ENCODE measurements at regions not wholly inside any gene's neighbourhood (a gene's known extent, or its start where the extent isn't known, plus 50 kb on each side); places are given as distances from the start of the nearest gene placed in this dataset.

DNA sequence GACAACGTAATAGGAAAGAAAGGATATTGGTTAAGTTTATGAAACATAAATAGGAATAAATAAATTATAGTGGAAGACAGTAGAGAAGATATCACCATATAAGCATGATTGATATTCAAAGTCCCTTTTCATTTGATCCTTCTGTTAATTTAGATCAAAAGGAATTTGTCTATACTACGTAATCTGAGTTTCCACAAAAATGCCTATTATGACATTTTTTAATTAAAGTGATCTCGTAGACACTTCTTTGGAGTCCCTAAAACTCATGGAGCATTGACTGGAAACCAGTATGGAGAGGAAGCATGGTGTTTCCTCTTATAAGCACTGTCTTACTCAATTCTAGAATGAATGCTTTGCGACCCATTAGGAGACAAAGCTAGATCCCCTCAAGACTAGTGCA is 411.4 kb upstream of the SPHKAP start:
- Histone ChIP-seq H3K4me3 (no peak overlapping the region), H3K27ac (no peak overlapping the region), H3K9me3 (replicated peaks in 1 of 3) (no peaks in the 10 kb centered on the region), H3K27me3 (no peaks in the 10 kb centered on the region), H3K36me3 (replicated peaks in 1 of 2) (no peaks in the 10 kb centered on the region), H3K4me1 (replicated peaks in 1 of 2) (no peaks in the 10 kb centered on the region)
- intact Hi-C loops (cut with DNase I), result no loop called here
- TF ChIP-seq POLR2A (IDR thresholded peaks at IDR 0.05), result no peak
- TF ChIP-seq, protein P1, sequence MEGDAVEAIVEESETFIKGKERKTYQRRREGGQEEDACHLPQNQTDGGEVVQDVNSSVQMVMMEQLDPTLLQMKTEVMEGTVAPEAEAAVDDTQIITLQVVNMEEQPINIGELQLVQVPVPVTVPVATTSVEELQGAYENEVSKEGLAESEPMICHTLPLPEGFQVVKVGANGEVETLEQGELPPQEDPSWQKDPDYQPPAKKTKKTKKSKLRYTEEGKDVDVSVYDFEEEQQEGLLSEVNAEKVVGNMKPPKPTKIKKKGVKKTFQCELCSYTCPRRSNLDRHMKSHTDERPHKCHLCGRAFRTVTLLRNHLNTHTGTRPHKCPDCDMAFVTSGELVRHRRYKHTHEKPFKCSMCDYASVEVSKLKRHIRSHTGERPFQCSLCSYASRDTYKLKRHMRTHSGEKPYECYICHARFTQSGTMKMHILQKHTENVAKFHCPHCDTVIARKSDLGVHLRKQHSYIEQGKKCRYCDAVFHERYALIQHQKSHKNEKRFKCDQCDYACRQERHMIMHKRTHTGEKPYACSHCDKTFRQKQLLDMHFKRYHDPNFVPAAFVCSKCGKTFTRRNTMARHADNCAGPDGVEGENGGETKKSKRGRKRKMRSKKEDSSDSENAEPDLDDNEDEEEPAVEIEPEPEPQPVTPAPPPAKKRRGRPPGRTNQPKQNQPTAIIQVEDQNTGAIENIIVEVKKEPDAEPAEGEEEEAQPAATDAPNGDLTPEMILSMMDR (IDR thresholded peaks at IDR 0.05), result no peak
- WGBS, 4 donors, result 55 to 73% (median 67%) methylated on average over 4 of the region's 4 CpGs
- no peak for DNase-seq

DNA sequence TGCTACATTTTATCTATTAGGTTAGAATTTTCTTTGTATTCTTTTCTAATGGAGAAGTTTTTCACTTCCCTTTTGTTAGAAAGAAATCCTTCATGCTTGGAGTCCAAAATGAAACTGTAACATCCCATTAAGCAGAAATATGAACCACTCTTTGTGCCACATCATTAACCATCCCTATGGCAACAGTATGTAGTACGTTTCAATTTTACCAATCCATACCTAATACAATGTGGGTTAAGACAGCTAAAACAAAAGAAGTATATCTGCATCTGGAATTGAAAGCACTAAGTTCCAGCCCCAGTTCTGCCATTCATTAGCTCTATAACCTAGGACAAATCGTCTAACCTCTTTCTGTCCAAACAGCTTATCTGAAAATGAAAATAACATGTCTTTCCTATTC is 409.2 kb upstream of the SPHKAP start:
- TF ChIP-seq, protein P1 (IDR thresholded peaks at IDR 0.05), result no peak
- WGBS, 4 donors, result 73 to 86% (median 81%) methylated on average over 2 of the region's 2 CpGs
- Histone ChIP-seq H3K27ac (no peak overlapping the region), H3K4me1 (replicated peaks in 1 of 2) (no peaks in the 10 kb centered on the region), H3K36me3 (replicated peaks in 1 of 2) (no peaks in the 10 kb centered on the region), H3K27me3 (no peaks in the 10 kb centered on the region), H3K4me3 (no peak overlapping the region), H3K9me3 (replicated peaks in 1 of 3) (no peaks in the 10 kb centered on the region)
- intact Hi-C loops (cut with DNase I), result no loop called here
- DNase-seq, result no peak

DNA sequence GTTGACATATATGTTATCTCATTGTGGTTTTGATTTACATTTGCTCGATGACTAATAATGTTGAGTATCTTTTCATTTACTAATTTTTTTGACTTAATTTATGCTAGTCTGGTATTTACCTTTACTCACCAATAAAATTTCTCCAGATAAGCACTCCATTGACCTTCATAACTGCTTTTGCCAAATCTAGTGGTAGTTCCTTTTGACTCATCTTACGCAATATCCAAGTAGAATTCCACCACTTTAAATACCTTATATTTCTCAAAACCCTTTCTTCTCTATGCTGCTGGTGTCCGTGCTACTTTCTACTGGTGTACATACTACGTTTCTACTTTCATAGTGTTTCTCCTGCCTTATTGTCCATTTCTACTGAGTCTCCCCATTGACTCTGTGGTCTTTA is 407.6 kb upstream of the SPHKAP start:
- TF ChIP-seq POLR2A (IDR thresholded peaks at IDR 0.05), result no peak
- TF ChIP-seq, protein P1 (IDR thresholded peaks at IDR 0.05), result no peak
- Histone ChIP-seq H3K9me3 (replicated peaks in 1 of 3) (no peaks in the 10 kb centered on the region), H3K27ac (no peak overlapping the region), H3K4me1 (replicated peaks in 1 of 2) (no peaks in the 10 kb centered on the region), H3K4me3 (no peak overlapping the region), H3K36me3 (replicated peaks in 1 of 2) (no peaks in the 10 kb centered on the region), H3K27me3 (no peaks in the 10 kb centered on the region)
- intact Hi-C loops (cut with DNase I), result no loop called here
- 67 to 70% (median 69%) methylated on average over 4 of the region's 4 CpGs for WGBS, 4 donors
- no peak for DNase-seq

DNA sequence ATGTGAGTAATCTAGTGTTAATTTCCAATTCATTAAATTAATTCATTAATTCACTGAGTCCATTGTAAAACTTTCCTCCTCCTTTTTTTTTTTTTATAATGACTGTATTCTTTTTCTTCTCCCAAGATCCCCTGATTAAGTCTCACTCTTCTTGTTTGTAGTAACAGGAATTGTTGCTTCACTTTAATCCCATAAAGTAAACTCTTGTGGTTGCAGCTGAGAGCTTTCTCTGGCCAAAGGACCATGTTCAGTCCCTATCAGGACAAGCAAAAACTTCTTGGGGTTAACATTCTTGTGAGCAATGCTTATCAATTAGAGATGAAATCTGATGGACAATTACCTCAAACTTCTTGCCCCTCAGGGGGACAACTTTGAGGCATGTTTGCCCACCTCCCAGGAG is 400.2 kb upstream of the SPHKAP start:
- Histone ChIP-seq H3K27ac (no peak overlapping the region), H3K27me3 (no peaks in the 10 kb centered on the region), H3K4me3 (no peak overlapping the region), H3K9me3 (replicated peaks in 1 of 3) (no peaks in the 10 kb centered on the region), H3K36me3 (replicated peaks in 1 of 2) (no peaks in the 10 kb centered on the region), H3K4me1 (replicated peaks in 1 of 2) (no peaks in the 10 kb centered on the region)
- no peak for DNase-seq
- no peak for TF ChIP-seq POLR2A (IDR thresholded peaks at IDR 0.05)
- TF ChIP-seq, protein P1 (IDR thresholded peaks at IDR 0.05), result no peak
- intact Hi-C loops (cut with DNase I), result no loop called here
